Effector CD4-positive, alpha-beta T cell (primary cell): ENCODE measurements at regions not wholly inside any gene's neighbourhood (a gene's known extent, or its start where the extent isn't known, plus 50 kb on each side); places are given as distances from the start of the nearest gene placed in this dataset.

Experiments used
- DNase-seq: peaks from one replicate; pipeline ENCODE4 v3.0.0-alpha.2; 2020

- no peak for DNase-seq
These were observed 226.7 kb downstream of the BRD1 start for GRCh38 chr22:49600891-49601431.

GRCh38 chr22:49600468-49600867 lies 227.2 kb downstream of the BRD1 start:
- DNase-seq, result no peak

DNA sequence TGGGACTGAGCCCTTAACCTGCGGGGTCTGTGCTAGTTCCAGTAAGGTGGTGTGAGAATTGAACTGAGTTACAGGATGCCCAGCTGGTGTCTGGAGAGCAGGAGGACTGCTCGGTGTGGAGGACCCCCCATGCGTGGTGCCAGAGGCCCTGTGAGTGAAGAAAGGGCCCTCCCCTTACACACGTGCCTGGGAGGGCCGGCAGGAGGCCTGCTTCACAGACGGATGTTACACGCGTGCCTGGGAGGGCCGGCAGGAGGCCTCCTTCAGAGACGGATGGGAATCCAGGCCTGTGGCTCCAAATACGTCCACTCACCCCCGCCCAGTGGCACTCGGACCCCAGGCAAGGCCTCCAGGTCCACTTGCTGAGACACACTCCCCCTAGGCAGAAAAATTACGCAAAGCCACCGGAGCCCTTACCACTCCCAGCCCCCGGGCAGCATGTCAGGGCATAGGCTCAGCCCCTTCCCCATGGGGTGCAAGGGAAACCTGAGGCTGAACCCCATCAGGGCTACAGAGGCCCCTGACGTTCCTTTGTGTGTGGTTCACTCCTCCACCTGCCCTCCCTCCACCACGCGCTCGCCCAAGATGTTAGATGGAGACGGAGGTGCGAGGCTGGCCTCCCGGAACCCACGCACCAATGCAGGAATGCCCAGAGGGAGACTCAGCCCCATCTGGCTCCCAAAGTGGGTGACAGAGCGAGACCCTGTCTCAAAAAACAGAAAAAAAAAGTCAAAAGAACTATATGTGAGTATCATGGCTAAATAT lies 227.8 kb downstream of the BRD1 start:
- no peak for DNase-seq

GRCh38 chr22:49599039-49599438 lies 228.6 kb downstream of the BRD1 start:
- no peak for DNase-seq

GRCh38 chr22:49598338-49598737 lies 229.3 kb downstream of the BRD1 start:
- DNase-seq, result no peak

- no peak for DNase-seq
These were observed 230.1 kb downstream of the BRD1 start for GRCh38 chr22:49597428-49598039.

DNA sequence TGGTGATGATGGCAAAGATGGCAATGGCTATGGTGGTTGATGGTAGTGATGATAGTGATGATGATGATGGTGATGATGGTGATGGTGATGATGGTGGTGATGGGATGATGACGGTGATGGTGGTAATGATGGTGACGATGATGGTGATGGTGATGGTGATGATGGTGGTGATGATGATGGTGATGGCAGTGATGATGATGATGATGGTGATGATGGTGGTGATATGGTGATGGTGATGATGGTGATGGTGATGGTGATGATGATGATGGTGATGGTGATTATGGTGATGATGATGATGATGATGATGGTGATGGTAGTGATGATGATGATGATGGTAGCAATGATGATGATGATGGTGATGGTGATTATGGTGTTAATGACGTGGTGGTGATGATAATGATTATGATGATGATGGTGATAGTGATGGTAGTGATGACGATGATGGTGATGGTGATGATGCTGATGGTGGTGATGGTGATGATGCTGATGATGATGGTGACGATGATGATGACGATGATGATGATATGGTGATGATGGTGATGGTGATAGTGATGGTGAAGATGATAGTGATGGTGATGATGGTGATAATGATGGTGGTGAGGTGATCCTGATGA lies 232.1 kb downstream of the BRD1 start:
- DNase-seq, result no peak

DNA sequence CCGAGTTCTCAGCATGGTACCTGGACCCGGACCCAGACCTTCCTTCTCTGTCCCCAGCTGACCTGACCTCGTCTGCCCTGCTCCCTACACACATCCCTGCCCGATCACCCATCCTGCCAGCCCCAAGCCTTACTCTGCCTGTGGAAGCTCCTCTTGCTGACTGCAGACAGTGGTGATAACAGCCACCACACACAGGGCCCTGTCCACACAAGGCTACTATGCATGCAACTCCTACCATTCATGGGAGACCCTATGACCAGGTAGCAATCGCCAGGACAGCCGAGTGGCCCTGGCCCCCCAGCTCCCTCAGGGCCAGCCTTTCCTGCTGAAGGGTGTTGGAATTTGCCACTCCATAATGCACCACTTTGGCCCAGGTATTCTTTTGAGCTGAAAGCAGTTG lies 233.6 kb downstream of the BRD1 start:
- no peak for DNase-seq

GRCh38 chr22:49593509-49593908 lies 234.2 kb downstream of the BRD1 start:
- DNase-seq, result no peak

DNA sequence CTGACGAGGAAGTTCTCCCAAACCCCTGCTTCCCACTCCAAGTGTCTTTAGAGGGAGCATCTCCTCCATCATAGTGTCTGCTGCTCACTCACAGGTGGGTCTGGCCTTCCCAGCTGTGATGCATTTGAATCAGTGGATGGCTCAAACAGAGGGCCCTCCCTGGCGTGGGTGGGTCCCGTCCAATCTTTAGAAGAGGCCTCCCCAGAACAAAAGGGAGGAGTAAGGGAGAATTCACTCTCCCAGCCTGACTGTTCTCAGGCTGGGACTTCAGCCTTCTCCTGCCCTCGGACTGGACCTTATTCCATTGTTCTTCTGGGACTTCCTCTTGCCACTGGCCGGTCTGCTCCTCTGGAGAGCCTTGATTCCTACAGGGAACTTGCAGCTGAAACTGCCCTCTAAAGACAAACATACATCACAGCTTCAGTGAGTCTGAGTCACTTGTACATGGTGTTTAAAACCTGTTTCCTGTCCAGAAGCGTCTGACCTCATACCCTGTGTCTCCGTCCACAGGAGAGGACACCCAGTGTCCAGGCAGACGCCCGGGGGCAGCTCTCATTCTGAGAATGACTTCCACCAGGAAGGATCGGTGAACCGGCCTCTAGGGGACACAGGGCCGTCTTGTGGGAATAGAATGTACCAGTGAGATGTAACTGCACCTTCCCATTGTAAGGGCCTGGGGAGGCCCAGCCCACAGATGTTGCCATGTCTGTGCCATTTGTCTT lies 234.7 kb downstream of the BRD1 start:
- DNase-seq, result no peak

- no peak for DNase-seq
These were observed 236.7 kb downstream of the BRD1 start for GRCh38 chr22:49590851-49591445.

GRCh38 chr22:49590381-49590780 lies 237.3 kb downstream of the BRD1 start:
- no peak for DNase-seq

- DNase-seq, result no peak
These were observed 237.9 kb downstream of the BRD1 start for GRCh38 chr22:49589811-49590210.

- no peak for DNase-seq
These were observed 238.4 kb downstream of the BRD1 start for GRCh38 chr22:49589301-49589700.

- DNase-seq, result no peak
These were observed 238.9 kb downstream of the BRD1 start for GRCh38 chr22:49588739-49589138.

DNA sequence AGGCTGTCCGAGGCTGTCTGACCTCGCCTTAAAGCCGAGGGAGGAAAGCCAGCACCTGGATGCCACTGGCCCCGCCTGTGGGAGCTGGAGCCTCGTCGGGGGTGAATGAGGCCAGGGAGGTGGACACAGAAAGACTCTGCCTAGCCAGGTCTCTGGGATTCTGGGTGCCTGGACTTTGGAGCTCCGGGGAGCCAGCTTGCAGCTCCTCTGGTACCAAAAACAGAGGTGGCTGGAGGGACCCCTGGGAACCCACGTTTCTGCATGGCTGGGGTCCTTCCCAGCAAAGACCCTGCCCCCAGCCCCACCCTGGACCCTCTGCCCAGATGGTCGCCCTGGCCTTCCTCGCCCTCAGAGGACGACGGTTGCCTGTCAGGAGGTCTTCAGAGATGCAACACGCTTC lies 239.7 kb downstream of the BRD1 start:
- no peak for DNase-seq

- DNase-seq, result no peak
These were observed 240.3 kb downstream of the BRD1 start for GRCh38 chr22:49587421-49587820.

DNA sequence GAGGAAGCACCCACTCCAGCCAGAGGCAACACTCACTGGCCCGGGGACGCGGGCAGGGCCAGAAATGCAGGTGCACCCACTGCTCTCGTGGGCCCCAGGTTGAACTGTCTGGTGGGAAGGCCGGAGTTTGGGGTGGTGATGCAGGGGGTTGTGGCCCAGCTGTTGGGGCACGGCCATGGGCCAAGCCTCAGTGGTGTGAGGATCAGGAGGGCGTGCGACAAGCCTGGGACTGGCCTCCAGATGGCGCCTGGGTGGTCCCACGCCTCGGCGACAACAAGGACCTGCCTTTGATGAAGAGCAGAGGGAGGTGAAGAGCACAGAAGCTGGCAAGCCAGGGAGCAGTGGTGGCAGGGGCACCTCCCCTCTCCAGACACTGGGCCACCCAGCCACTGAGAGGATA lies 240.8 kb downstream of the BRD1 start:
- DNase-seq, result no peak

DNA sequence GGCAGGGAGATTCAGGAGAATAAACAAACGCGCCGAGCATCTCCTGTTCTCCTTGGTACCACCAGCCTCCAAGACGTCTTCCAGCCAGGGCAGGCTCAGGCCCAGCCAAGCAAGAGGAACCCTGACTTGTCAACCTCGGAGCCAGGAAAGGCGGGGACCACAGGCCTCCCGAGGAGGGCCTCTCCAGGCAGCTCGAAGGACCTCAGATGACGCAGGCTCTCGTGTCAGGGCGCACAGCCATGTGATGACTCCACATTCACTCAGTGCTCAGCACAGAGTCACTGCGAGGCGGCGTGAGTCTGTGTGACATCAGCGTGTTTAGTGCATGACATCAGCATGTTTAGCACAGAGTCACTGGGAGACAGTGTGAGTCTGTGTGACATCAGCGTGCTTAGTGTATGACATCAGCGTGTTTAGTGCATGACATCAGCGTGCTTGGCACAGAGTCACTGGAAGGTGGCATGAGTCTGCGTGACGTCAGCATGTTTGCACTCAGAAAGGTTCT lies 241.4 kb downstream of the BRD1 start:
- no peak for DNase-seq

- DNase-seq, result no peak
These were observed 242.0 kb downstream of the BRD1 start for GRCh38 chr22:49585461-49586243.

DNA sequence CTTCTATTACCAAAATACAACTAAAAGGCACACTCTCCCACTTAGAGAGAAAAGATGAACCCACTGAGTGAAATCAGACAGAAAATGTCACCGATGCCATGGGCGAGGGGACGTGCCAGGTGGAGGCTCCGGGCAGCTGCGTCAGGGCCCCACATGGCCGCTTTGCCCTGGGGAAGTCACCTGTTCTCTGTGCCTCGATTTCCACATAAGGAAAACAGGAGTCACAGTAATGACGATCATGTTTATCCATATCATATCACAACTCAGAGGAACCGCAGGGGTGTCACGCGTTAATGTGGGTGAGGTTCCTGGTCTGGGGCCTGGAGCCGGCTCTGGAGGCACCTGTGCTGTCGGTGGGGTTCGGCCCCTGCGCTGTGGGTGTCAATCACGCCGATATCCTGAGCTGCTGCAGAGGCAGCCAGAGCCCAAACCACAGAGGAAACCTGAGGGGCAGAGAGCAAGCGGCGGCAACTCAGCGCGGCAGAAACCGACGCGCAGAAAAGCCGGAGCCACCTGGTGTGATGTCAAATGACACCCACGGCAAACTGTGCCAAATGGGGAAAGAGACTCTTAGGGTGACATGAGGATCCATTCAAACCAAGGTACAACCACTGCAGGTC lies 243.7 kb downstream of the BRD1 start:
- no peak for DNase-seq
